ENCODE measurements at regions not wholly inside any gene's neighbourhood (a gene's known extent, or its start where the extent isn't known, plus 50 kb on each side); places are given as distances from the start of the nearest gene placed in this dataset.

GRCh38 chr20:39810309-39810708 is 848.2 kb downstream of the DHX35 start:
- H3K4me1 Mint-ChIP-seq (ENCODE audit: low read depth) = no peaks in the 10 kb centered on the region
- H3K4me3 ChIP-seq (ENCODE audit: low read length) = no peak overlapping the region
- no peak for TF ChIP-seq CTCF (IDR thresholded peaks at IDR 0.05)
- H3K9me3 ChIP-seq (ENCODE audit: control insufficient read depth in 1 of 2, insufficient read depth in 1 of 2, low read length in 2 of 2) = no peaks in the 10 kb centered on the region
- DNase-seq (no peak), ATAC-seq (ENCODE audit: poor library complexity) (no peak)
- intact Hi-C loops (cut with DNase I, micrococcal nuclease) = no loop called here
- H3K9me3 Mint-ChIP-seq = no peaks in the 10 kb centered on the region
- H3K27me3 ChIP-seq (ENCODE audit: control insufficient read depth in 1 of 2, insufficient read depth in 2 of 2, low read length in 2 of 2) = no peaks in the 10 kb centered on the region
- H3K27ac ChIP-seq (ENCODE audit: low read depth in 1 of 2, low read length in 2 of 2) = no peak overlapping the region
- ChIA-PET CTCF (no interaction called here), POLR2A (no interaction called here)
- H3K27ac Mint-ChIP-seq = no peak overlapping the region
- H3K36me3 Mint-ChIP-seq (ENCODE audit: low read depth) = no peaks in the 10 kb centered on the region
- no peaks in the 10 kb centered on the region for H3K36me3 ChIP-seq (ENCODE audit: insufficient read depth, low read length)
- no peaks in the 10 kb centered on the region for H3K4me1 ChIP-seq (ENCODE audit: insufficient read depth, low read length)
- H3K27me3 Mint-ChIP-seq = no peaks in the 10 kb centered on the region
- no peak overlapping the region for H3K4me3 Mint-ChIP-seq

GRCh38 chr20:39808613-39809012 is 846.5 kb downstream of the DHX35 start:
- no peak overlapping the region for H3K4me3 ChIP-seq (ENCODE audit: low read length)
- no peak for DNase-seq
- H3K4me1 ChIP-seq (ENCODE audit: insufficient read depth, low read length) = no peaks in the 10 kb centered on the region
- H3K27me3 ChIP-seq (ENCODE audit: control insufficient read depth in 1 of 2, insufficient read depth in 2 of 2, low read length in 2 of 2) = no peaks in the 10 kb centered on the region
- intact Hi-C loops (cut with DNase I, micrococcal nuclease) = no loop called here
- H3K4me1 Mint-ChIP-seq (ENCODE audit: low read depth) = no peaks in the 10 kb centered on the region
- no peaks in the 10 kb centered on the region for H3K36me3 Mint-ChIP-seq (ENCODE audit: low read depth)
- no peak for ATAC-seq (ENCODE audit: poor library complexity)
- ChIA-PET CTCF (no interaction called here), POLR2A (no interaction called here)
- no peak overlapping the region for H3K27ac ChIP-seq (ENCODE audit: low read depth in 1 of 2, low read length in 2 of 2)
- no peaks in the 10 kb centered on the region for H3K27me3 Mint-ChIP-seq
- TF ChIP-seq CTCF (IDR thresholded peaks at IDR 0.05) = no peak
- no peaks in the 10 kb centered on the region for H3K9me3 Mint-ChIP-seq
- H3K27ac Mint-ChIP-seq = no peak overlapping the region
- H3K9me3 ChIP-seq (ENCODE audit: control insufficient read depth in 1 of 2, insufficient read depth in 1 of 2, low read length in 2 of 2) = no peaks in the 10 kb centered on the region
- no peak overlapping the region for H3K4me3 Mint-ChIP-seq
- no peaks in the 10 kb centered on the region for H3K36me3 ChIP-seq (ENCODE audit: insufficient read depth, low read length)

GRCh38 chr20:39800548-39800947 is 838.4 kb downstream of the DHX35 start:
- no peaks in the 10 kb centered on the region for H3K36me3 Mint-ChIP-seq (ENCODE audit: low read depth)
- H3K27ac Mint-ChIP-seq = no peak overlapping the region
- Histone ChIP-seq H3K27me3 (ENCODE audit: control insufficient read depth in 1 of 2, insufficient read depth in 2 of 2, low read length in 2 of 2) (no peaks in the 10 kb centered on the region), H3K9me3 (ENCODE audit: control insufficient read depth in 1 of 2, insufficient read depth in 1 of 2, low read length in 2 of 2) (no peaks in the 10 kb centered on the region), H3K4me1 (ENCODE audit: insufficient read depth, low read length) (no peaks in the 10 kb centered on the region), H3K36me3 (ENCODE audit: insufficient read depth, low read length) (no peaks in the 10 kb centered on the region), H3K27ac (ENCODE audit: low read depth in 1 of 2, low read length in 2 of 2) (no peak overlapping the region), H3K4me3 (ENCODE audit: low read length) (no peak overlapping the region)
- no peak for DNase-seq
- no peak for TF ChIP-seq CTCF (IDR thresholded peaks at IDR 0.05)
- peaks cover 4% of the 10 kb centered on the region for H3K27me3 Mint-ChIP-seq
- CTCF ChIA-PET = no interaction called here
- ATAC-seq (ENCODE audit: poor library complexity) = no peak
- intact Hi-C loops (cut with DNase I, micrococcal nuclease) = no loop called here
- POLR2A ChIA-PET = no interaction called here
- H3K4me1 Mint-ChIP-seq (ENCODE audit: low read depth) = no peaks in the 10 kb centered on the region
- no peaks in the 10 kb centered on the region for H3K9me3 Mint-ChIP-seq
- no peak overlapping the region for H3K4me3 Mint-ChIP-seq
